Common myeloid progenitor, CD34-positive (primary cell): ENCODE measurements at regions not wholly inside any gene's neighbourhood (a gene's known extent, or its start where the extent isn't known, plus 50 kb on each side); places are given as distances from the start of the nearest gene placed in this dataset.

Experiments used
- CTCF ChIA-PET: fragments of 350-600 bp; sonication (Branson Sonifier 250); formaldehyde crosslinking; loops from one replicate; lab custom pipeline; 2021; ENCODE audit warnings: antibody characterized with exemption; lab: Charles Lee
- POLR2A ChIA-PET: fragments of 350-600 bp; sonication (Branson Sonifier 250); formaldehyde crosslinking; loops from one replicate; lab custom pipeline; 2021; ENCODE audit warnings: antibody characterized with exemption; lab: Charles Lee
- DNase-seq, 3 donors: peaks; one replicate each; pipeline versions ENCODE4 v3.0.0 to v3.0.0-alpha.2; 2013
- H3K27ac ChIP-seq, 2 experiments: 1 replicate in 1 of 2; 2 replicates in 1 of 2; pipeline ENCODE4 v1.7.0; 2013; ENCODE audit warnings: inconsistent platforms in 2 of 2, low read length in 2 of 2, mild to moderate bottlenecking in 2 of 2, low read depth in 1 of 2, moderate library complexity in 1 of 2; ENCODE audit not compliant: severe bottlenecking in 2 of 2, insufficient read depth in 1 of 2, poor library complexity in 1 of 2
- H3K27me3 ChIP-seq, 5 experiments: replicated peaks in 2 of 5; 1 replicate in 3 of 5; 2 replicates in 2 of 5; pipeline versions ENCODE4 v1.6.1 to v1.7.0; 2013; ENCODE audit warnings: low read length in 4 of 5, mild to moderate bottlenecking in 2 of 5, moderate library complexity in 2 of 5, inconsistent platforms in 1 of 5; ENCODE audit not compliant: insufficient read depth in 5 of 5, control insufficient read depth in 4 of 5
- H3K36me3 ChIP-seq, 4 experiments: 1 replicate in 2 of 4; 2 replicates in 2 of 4; pipeline versions ENCODE4 v1.6.1 to v1.7.0; 2013; ENCODE audit warnings: low read length in 3 of 4, control low read depth in 1 of 4, mild to moderate bottlenecking in 1 of 4; ENCODE audit not compliant: control insufficient read depth in 4 of 4, insufficient read depth in 4 of 4
- H3K4me1 ChIP-seq, 4 experiments: 1 replicate in 3 of 4; 2 replicates in 1 of 4; pipeline versions ENCODE4 v1.6.1 to v1.7.1; 2013; ENCODE audit warnings: low read length in 3 of 4, mild to moderate bottlenecking in 3 of 4, control low read depth in 1 of 4, inconsistent platforms in 1 of 4, moderate library complexity in 1 of 4; ENCODE audit not compliant: control insufficient read depth in 4 of 4, insufficient read depth in 4 of 4; ENCODE audit errors: control extremely low read depth in 1 of 4
- H3K4me3 ChIP-seq, 7 experiments: 1 replicate in 4 of 7; 2 replicates in 3 of 7; pipeline versions ENCODE4 v1.5.1 to v1.7.0; 2013; ENCODE audit warnings: mild to moderate bottlenecking in 7 of 7, low read length in 6 of 7, moderate library complexity in 6 of 7, inconsistent platforms in 2 of 7, low read depth in 2 of 7, control low read depth in 1 of 7; ENCODE audit not compliant: insufficient read depth in 4 of 7, control insufficient read depth in 1 of 7; ENCODE audit errors: extremely low read depth in 1 of 7
- H3K9me3 ChIP-seq, 5 experiments: 1 replicate in 4 of 5; 2 replicates in 1 of 5; pipeline versions ENCODE4 v1.6.1 to v1.7.1; 2013; ENCODE audit warnings: low read length in 4 of 5, mild to moderate bottlenecking in 2 of 5, inconsistent platforms in 1 of 5, low read depth in 1 of 5, moderate library complexity in 1 of 5; ENCODE audit not compliant: control insufficient read depth in 4 of 5, insufficient read depth in 2 of 5; ENCODE audit errors: control extremely low read depth in 1 of 5
- WGBS: methylation state at CpG from one replicate; pipeline ENCODE4 v1.1.5; 2013; ENCODE audit not compliant: insufficient coverage; 5-methylcytosine and 5-hydroxymethylcytosine counted together

DNA sequence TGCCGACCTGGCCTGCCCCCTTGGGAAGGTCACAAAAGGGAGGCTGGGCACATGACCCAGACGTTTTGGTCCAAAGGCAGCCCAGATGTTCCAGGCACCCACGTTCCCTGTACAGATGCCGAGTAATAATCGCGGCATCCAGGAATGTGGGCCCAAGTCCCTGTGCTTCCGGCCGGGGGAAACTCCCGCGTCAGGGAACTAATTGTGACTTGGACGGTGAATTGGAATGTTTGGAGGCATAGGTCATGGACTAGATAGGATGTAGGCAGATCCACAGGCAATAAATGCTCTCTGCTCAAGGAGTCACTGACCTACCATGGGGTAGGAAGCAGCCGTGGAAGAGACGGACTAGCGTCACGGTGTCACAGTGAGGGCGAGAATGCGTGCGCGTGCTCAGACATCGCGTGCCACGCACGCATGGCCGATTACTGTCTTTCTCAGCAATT lies 178.4 kb downstream of the DUSP10 start:
- Histone ChIP-seq H3K36me3 (no peaks in the 10 kb centered on the region), H3K9me3 (no peaks in the 10 kb centered on the region), H3K27ac (no peak overlapping the region), H3K27me3 (no peaks in the 10 kb centered on the region), H3K4me3 (no peak overlapping the region), H3K4me1 (peaks cover 0 to under 1% (median 0%) of the 10 kb centered on the region in 4 experiments)
- no peak for DNase-seq
- WGBS, result 96% methylated on average over 24 of the region's 24 CpGs
- POLR2A ChIA-PET, result no interaction called here
- CTCF ChIA-PET, result interaction anchor here (1.2 kb wide), 1 partner anchor 10 kb away, joined by 3 read pairs; no protein-coding TSS in a partner anchor

- Histone ChIP-seq H3K36me3 (no peaks in the 10 kb centered on the region), H3K4me3 (no peak overlapping the region), H3K27ac (no peak overlapping the region), H3K27me3 (no peaks in the 10 kb centered on the region), H3K9me3 (no peaks in the 10 kb centered on the region), H3K4me1 (no peaks in the 10 kb centered on the region)
- no peak for DNase-seq
- ChIA-PET POLR2A (no interaction called here), CTCF (no interaction called here)
- WGBS, result 83% methylated on average over 1 of the region's 2 CpGs
These were observed 177.0 kb downstream of the DUSP10 start for GRCh38 chr1:221564891-221565290.

DNA sequence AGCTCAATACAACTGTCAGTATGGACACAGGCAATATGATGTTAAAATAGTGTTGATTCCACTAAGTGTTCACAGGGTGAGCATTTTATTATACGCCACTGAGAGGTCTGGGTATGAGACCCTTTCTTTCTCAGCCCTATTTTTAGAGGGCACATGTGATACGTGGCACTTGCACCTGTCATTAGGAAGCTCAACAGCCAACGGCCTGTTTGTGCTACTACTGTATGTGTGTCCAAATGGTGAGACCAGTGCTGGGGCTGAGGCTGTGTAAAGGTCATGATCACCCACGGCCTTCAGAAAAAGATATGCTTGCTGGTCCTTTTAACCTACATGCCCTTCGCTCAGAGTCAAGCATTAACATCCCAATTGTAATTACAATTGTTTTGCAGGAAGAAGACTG lies 176.2 kb downstream of the DUSP10 start:
- H3K27me3 ChIP-seq, result no peaks in the 10 kb centered on the region
- CTCF ChIA-PET, result interaction anchor here (1.1 kb wide), 1 partner anchor 23 kb away, joined by 5 read pairs; no protein-coding TSS in a partner anchor
- no peak overlapping the region for H3K27ac ChIP-seq
- no peaks in the 10 kb centered on the region for H3K9me3 ChIP-seq
- 96% methylated on average over 3 of the region's 5 CpGs for WGBS
- H3K4me3 ChIP-seq, result no peak overlapping the region
- POLR2A ChIA-PET, result no interaction called here
- no peaks in the 10 kb centered on the region for H3K36me3 ChIP-seq
- DNase-seq, result no peak
- no peaks in the 10 kb centered on the region for H3K4me1 ChIP-seq

DNA sequence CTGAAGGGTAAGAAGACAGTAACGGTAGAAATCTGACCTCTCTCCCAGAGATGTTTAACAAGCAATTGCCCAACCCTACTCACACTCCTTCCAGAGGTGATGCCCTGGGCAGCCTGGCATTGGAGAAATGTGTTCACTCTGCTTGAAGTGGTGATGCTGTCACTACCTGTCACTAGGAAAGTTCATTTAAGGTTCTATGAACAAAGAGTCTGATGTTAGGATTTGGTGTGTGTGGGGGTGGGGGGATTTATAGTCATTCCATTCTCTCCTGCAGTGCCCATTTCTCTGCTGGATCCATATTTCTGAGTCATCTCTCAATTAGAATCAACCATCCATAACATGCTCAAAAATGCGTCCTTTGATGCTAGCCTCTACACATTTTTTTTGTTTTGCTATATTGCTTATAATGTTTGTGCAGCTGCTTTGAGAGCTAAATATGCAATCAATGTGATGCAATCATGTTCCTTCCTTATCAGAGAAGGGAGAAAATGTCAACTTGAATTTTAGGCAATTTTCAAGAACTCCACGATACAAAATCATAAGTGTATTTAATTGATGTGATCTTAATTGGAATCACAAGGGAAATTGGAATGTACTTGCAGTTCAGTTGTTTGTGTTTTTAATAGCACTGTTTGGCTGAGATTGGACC lies 173.9 kb downstream of the DUSP10 start:
- Histone ChIP-seq H3K27ac (no peak overlapping the region), H3K9me3 (no peaks in the 10 kb centered on the region), H3K27me3 (no peaks in the 10 kb centered on the region), H3K36me3 (no peaks in the 10 kb centered on the region), H3K4me1 (no peaks in the 10 kb centered on the region), H3K4me3 (no peak overlapping the region)
- DNase-seq, result no peak
- POLR2A ChIA-PET, result no interaction called here
- WGBS, result 100% methylated on average over 1 of the region's 3 CpGs
- CTCF ChIA-PET, result interaction anchor here (0.8 kb wide), 1 partner anchor 14 kb away, joined by 3 read pairs; no protein-coding TSS in a partner anchor

DNA sequence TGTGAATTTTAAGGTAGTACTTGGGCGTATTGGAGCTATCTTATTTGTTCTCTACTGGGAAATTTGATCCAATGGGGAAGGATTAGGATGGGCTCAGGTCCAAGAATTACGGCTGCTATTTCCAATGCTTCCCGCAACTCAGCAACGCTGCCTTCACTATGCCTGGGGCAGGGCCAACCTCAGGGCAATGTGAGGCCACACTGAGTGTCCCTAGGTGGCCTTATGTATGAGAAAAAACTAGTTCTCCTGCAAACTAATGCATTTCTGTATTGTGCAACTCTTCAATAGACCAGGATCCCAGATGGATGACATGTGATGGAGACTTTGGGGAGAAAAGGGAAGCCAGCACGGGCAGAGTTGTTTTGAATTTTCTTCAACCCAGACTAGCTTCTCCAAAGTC lies 168.1 kb downstream of the DUSP10 start:
- H3K4me1 ChIP-seq, result no peaks in the 10 kb centered on the region
- WGBS, result 100% methylated on average over 4 of the region's 5 CpGs
- ChIA-PET POLR2A (no interaction called here), CTCF (no interaction called here)
- H3K4me3 ChIP-seq, result no peak overlapping the region
- H3K27ac ChIP-seq, result no peak overlapping the region
- no peak for DNase-seq
- H3K9me3 ChIP-seq, result peaks cover 0 to 2% (median 0%) of the 10 kb centered on the region in 5 experiments
- no peaks in the 10 kb centered on the region for H3K27me3 ChIP-seq
- H3K36me3 ChIP-seq, result no peaks in the 10 kb centered on the region

GRCh38 chr1:221574529-221574928 lies 167.4 kb downstream of the DUSP10 start:
- H3K9me3 ChIP-seq, result peaks cover 0 to 2% (median 0%) of the 10 kb centered on the region in 5 experiments
- POLR2A ChIA-PET, result no interaction called here
- no peaks in the 10 kb centered on the region for H3K27me3 ChIP-seq

GRCh38 chr1:221575605-221576004 lies 166.3 kb downstream of the DUSP10 start:
- H3K4me3 ChIP-seq, result no peak overlapping the region
- ChIA-PET CTCF (no interaction called here), POLR2A (no interaction called here)
- DNase-seq, result no peak
- H3K4me1 ChIP-seq, result no peaks in the 10 kb centered on the region
- H3K27ac ChIP-seq, result no peak overlapping the region
- H3K27me3 ChIP-seq, result no peaks in the 10 kb centered on the region
- 97% methylated on average over 3 of the region's 7 CpGs for WGBS
- H3K9me3 ChIP-seq, result peaks cover 0 to 2% (median 0%) of the 10 kb centered on the region in 5 experiments
- no peaks in the 10 kb centered on the region for H3K36me3 ChIP-seq

More at GRCh38 chr1:221574529-221574928, 167.4 kb downstream of the DUSP10 start:
- WGBS, result no CpG with 5 or more reads among the region's 2 CpGs
- CTCF ChIA-PET, result no interaction called here
- Histone ChIP-seq H3K4me1 (no peaks in the 10 kb centered on the region), H3K4me3 (no peak overlapping the region), H3K27ac (no peak overlapping the region), H3K36me3 (no peaks in the 10 kb centered on the region)
- DNase-seq, result no peak
